HG02759 (cell line): ENCODE measurements at regions not wholly inside any gene's neighbourhood (a gene's known extent, or its start where the extent isn't known, plus 50 kb on each side); places are given as distances from the start of the nearest gene placed in this dataset.
"Not testable (repeated sequence)": the region's sequence is repeated elsewhere in the genome, so short reads cannot be mapped to it uniquely, and the experiment has no call there.

Experiments
- ATAC-seq: cut with Tn5 transposase; IDR thresholded peaks from one replicate; pipeline ENCODE4 v1.9.1; 2021; ENCODE audit warnings: mild to moderate bottlenecking, moderate library complexity; ENCODE audit not compliant: unreplicated experiment

DNA sequence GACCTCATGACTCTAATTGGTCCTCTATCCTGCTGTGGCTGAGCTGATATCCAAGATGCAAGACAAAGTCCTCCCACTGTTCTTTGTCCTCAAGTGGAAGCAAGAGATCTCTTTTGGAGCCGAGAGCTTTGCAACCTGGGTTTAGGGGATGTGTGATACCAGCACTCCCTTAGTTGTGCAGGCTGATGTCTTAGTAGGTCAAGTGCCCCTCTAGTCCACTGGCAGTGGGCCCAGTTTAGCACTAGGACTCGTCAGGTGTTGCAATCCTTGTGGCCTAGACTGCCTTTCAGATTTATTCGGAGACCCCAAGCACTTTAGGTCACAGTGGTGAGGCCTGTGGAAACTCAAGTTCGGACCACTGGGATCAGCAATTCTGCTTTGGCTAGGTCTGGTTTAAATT, 64.0 kb downstream of the GPRASP3 start:
- ATAC-seq: no peak

DNA sequence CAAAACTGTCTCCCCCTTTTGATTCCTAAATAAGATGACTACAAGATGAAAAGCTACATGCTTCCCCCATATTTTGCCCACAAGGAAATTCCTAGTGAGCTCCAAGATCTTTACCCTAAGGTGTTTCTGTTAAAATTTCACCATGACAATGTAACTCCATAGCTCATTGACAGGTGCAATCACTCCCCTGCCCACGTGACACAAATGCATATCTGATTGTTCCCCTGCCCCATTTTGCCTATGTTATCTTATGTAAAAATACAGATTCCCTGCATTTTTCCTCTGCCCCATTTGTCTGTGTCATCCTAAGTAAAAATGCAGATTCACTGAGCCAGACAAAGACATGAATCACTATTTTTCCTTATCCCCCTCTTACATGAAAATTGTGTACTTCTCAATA, 66.7 kb downstream of the GPRASP3 start:
- no peak for ATAC-seq

DNA sequence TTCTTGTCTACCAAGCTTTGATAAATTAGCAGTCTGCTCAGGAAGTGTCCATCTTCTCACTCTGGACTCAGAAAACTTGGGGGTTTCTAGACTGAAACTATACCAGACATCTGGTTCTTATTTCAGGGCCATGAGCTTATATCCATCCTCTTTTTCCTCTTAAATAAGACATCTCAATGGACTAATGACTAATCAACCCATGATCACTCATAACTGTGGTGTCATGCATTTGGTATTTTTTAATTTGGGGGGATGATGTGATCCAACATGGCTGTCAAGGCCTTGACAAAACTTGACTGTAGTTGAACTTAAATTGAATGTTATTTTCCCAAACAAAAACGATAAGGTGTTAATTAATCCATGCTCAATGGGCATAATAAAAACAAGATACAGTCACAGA, 87.8 kb downstream of the GPRASP3 start:
- ATAC-seq: no peak

DNA sequence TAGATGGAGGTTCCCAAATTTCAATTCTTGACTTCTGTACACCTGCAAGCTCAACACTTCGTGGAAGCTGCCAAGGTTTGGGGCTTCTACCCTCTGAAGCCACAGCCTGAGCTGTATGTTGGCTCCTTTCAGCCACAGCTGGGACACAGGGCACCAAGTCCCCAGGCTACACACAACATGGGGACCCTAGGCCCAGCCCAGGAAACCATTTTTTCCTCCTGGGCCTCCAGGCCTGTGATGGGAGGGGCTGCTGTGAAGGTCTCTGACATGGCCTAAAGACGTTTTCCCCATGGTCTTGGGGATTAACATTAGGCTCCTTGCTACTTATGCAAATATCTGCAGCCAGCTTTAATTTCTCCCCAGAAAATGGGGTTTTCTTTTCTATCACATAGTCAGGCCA, 97.7 kb downstream of the GPRASP3 start:
- ATAC-seq: not testable (repeated sequence)

DNA sequence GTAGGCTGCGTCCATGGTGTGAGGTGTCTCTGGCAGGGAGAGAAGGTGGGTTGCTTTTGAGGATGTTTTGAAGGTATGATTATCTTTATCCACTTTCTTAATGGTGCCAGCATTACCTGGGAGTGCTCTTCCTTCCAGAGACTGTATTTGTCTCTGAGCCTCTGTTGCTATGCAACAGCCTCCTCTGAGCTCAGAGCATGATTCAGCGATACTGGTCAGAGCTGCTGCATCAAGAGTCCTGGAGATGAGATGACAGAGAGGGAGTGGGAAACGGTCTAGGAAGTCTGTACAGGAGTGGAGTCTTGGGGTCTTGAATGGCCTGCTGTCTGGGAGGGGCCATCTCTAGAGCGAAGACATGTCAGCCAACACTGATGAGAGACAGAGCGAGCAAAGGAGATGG, 104.4 kb upstream of the RAB40AL start:
- no peak for ATAC-seq

DNA sequence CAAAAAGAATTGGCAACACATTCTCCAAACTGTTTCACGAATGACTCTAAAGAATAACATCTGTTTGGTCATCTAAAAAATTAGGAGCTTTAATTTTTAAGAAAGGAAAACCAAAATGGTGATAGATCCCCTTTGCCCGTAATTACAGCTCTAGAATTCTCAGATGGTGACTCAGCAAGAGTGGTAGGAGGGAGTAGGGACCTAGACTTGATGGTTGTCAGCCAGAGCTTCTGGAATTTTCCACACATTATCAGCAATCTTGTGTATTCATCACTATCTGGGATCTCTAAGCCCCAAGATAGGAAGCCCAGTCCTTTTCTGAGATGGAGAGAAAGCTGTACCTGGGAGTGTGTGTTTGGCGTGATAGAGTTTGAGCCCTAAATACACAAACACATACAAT, 103.9 kb upstream of the RAB40AL start:
- no peak for ATAC-seq

DNA sequence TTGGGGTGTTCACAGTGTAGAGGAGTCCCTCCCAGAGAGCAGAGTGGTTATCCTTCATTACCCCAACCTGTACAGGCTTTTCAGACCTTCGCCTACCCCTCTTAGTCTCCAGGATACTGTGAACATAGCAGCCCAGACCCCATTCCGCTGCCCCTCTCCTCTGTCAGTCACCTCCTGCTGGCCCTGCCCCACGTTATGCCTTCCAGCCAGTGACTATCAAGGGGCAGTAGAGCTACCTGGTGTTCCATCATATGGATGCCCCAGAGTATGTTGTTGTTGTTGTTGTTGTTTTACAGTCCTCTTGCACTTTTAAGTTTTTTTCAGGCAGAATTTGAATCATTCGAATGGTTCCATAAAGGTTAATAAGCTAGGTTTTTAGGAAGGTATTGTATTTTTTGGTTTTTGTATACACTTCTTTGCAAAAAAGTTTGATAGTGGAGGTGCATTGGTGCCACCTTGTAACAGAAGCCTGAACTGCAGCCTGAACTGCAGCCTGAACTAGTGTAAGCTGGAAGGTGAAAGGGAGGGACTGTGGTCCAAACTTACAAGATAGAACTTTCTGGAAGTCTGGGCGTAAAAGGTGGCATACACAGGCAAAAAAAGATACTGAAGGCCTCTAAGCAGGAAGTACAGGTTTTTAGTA, 101.4 kb upstream of the RAB40AL start:
- no peak for ATAC-seq

DNA sequence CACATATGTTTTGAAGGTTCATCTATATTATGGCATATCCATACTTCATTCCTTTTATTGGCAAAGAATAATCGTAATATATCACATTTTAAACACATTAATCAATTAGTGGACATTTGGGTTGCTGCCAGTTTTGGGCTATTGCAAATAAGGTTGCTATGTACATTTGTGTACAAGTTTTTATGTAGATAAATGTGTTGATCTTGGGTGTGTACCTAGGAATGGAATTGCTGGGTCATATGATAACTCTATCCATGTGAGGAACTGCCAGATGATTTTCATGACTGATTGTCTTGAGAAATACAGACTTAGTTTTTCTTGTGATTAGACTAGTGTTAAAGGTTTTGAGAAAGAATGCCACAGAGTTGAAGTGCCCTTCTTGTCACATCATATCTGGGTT, 99.2 kb upstream of the RAB40AL start:
- ATAC-seq: no peak

DNA sequence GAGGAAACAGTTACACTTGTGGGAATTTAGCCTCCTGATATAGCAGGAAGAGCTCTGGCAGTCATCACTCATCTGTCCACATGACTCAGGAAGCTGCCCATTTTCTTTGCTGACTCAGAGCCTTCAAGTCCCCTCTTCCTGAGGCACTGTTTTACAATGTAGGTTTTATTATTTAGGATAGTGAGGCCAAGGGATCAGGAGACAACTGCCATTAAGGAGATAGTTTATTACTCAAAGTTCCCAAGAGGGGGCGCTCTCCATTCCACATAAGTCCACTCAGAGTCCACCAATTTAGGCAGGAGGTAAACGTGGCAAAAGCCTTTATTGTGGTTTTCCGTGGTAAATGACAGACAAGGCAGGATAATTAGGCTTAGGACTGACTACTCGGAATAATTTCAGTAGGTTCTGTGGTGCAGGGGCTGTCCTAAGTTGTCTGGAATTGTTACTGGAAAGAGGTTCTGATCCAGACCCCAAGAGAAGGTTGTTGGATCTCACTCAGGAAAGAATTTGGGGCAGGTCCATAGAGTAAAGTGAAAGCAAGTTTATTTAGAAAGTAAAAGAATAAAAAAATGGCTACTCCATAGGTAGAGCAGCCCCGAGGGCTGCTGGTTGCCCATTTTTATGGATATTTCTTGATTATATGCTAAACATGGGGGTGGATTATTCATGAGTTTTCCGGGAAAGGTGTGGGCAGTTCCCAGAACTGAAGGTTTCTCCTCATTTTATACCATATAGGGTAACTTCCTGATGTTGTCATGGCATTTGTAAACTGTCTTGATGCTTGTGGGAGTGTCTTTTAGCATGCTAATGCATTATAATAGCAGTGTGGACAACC, 96.0 kb upstream of the RAB40AL start:
- ATAC-seq: no peak

DNA sequence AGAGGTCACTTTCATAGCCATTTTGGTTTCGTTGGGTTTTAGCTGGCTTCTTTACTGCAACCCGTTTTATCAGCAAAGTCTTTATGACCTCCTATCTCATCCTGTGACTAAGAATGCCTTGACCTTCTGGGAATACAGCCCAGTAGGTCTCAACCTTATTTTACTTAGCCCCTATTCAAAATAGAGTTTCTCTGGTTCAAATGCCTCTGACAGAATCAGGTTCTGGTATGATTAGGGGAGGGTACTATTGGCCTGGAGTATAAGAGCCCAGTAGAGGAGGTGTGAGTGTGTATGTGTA, 95.4 kb upstream of the RAB40AL start:
- no peak for ATAC-seq

DNA sequence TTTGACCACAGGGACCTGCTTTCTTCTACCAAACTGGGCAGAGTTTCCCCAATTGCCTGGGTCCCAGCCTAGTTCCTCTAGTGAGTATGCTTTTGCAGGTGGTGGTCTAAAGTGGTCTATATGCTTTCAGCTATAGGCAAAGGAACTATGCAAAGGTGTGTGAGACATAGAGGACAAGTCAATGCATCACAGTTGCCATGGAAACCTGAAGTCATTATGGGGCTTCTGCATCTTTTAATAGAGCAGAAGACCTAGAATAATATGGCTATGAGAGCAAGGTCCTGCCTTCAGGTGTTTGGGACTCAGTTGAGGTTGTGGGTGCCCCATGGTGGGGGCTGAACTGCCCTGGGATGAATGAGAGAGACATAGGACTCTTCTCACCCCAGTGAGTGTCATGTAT, 92.1 kb upstream of the RAB40AL start:
- no peak for ATAC-seq

DNA sequence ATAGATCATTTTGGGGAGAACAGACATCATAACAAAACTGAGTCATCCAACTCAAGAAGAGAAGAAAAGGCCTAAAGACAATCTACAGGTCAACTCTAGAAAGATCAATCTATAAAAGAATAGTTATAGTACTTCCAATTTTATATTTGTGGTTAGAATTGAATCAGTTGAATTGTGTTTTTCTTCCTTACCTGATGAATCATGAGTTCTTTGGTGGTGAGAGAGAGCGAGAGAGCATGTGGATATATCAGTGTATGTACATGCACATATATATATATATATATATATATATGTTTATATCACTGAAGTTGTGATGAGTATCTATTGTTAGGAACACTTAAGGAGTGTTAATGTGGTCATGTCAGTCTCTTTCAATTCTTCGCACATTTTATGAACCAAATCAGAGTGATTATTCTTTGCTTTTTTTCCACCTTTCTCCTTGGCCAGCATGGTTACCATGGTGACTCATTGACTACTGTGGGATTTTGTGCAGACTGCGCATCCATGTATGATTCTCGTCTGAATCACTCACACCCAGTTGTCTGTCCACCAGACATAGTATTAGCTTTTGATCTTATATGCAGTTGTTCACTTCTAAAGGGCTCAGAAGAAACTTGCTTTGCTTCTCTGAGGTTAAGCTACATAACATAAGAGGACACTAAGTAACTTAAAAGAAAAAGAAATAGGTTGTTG, 90.4 kb upstream of the RAB40AL start:
- no peak for ATAC-seq

DNA sequence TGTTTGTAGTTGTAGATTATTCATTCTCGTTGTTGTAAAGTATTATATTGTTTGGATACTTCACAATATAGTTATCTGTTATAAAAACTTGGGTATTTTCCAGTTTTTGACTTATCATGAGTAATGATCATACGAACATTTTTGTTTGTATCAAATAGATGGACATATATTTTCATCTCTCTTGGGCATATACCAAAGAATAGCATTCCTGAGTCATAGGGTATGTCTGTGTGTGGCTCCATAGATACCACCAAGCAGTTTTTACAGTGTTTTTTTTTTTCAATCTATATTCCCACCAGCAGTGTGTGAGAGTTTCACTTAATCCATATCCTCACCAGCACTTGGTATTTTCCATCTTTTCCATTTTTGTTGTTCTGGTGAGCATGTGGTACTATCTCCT, 89.7 kb upstream of the RAB40AL start:
- ATAC-seq: no peak

DNA sequence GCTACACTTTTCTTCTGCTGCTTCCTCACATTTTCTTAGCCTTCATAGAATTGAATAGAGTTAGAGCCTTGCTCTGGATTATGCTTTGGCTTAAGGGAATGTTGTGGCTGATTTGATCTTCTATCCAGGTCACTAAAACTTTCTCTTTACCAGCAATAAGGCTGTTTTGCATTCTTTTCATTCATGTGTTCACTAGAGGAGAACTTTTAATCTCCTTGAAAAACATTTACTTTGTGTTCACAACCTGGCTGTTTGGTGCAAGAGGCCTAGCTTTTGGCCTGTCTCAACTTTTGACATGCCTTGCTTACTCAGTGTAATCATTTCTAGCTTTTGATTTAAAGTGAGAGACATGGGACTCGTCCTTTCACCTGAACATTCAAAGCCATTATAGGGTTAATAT, 87.7 kb upstream of the RAB40AL start:
- no peak for ATAC-seq

DNA sequence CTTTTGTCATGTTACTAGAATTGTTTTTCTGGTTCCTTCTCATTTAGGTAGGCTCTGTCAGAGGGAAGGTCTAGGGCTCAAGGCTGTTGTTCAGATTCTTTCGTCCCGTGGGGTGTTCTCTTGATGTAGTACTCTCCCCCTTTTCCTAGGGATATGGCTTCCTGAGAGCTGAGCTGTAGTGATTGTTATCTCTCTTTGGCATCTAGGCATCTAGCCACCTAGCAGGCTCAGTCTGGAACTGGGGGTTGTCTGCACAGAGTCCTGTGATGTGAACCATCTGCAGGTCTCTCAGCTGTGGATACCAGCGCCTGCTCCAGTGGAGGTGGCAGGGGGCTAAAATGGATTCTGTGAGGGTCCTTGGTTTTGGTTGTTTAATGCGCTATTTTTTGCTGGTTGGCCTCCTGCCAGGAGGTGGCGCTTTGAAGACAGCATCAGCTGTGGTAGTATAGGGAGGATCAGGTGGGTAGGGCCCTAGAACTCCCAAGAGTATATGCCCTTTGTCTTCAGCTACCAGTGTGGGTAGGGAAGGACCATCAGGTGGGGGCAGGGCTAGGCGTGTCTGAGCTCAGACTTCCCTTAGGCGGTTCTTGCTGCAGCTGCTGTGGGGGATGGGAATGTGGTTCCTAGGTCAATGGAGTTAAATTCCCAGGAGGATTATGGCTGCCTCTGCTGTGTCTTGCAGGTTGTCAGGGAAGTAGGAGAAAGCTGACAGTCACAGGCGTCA, 78.1 kb upstream of the RAB40AL start:
- ATAC-seq: not testable (repeated sequence)

DNA sequence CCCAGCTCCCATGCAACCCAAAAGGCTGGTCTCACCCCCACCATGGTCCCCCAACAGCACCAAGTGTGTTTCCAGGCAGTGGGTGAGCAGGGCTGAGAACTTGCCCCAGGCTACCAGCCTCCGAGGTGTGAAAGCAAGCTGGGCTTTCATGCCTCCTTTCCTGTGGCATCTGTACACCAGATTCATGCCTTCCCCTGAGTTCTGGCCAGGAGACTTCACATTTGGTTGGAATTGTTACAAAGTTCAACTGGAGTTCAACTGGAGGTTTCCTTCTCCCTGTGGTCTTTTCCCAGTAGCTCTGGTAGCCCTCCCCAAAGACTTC, 77.6 kb upstream of the RAB40AL start:
- ATAC-seq: no peak

DNA sequence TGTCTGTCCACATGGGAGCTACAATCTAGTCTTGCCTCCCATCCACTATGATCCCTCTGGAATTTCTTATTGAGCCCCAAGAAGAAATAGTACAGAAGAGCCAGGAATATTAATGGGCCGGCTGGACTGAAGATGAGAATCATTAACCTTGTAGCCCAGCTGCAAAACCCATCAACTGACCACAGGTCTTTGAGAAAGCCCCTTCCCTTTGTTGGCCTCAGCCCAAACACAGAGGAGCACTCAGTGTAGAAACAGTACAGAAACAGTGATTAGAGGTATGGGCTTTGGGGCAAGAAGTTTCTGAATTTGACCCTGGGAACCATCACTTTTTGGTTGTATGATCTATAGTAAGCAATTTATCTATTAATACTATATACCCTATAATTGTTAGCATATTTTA, 76.8 kb upstream of the RAB40AL start:
- ATAC-seq: no peak

DNA sequence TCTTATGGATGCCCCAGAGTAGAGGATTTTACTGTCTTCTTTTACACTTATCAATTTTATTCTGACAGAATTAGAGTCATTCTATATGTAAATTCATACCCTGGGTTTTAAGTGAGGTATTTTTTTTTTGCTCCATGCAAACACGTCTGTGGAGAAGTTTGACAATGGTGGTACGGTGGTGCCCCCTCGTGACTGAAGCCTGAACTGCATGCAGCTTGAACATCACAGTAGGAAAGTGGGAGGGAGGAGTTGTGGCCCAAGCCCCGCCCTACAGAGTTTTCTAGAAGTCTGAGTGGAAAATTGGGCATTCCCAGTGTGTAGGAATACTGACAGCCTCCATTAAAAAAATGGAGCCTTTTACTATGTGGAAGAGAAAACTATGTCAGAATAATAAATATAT, 73.3 kb upstream of the RAB40AL start:
- ATAC-seq: peak; percentile 91

DNA sequence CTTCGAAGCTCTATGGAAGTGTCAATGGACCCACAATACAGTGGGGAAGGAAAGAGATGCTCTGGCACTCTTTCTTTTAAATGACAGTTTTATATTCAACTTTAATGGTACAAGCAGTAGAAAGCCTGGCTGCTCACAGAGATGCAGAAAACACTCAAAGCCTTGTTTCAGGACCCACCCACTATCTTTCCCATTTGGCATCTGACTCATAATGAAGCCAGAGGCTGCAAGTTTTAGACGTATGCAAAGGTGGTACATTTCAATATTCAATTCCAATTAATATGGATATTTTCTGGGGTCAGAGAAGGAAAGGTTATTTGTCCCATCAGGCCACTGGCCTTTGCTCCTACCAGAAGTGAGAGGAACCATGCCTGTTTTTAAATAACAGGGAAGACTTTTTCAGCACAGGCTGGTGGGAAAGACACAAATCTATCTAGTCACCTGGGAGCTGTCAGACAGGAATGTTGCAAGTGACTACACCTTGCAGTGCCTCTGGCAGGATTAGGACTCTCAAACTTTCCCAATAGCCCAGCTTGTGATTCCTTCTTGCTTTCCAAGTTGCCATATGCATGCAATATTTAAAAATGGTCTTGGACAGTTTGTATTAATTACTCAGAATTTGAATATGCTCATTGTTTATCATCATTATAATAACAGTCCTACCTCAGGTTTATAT, 70.0 kb upstream of the RAB40AL start:
- ATAC-seq: no peak

DNA sequence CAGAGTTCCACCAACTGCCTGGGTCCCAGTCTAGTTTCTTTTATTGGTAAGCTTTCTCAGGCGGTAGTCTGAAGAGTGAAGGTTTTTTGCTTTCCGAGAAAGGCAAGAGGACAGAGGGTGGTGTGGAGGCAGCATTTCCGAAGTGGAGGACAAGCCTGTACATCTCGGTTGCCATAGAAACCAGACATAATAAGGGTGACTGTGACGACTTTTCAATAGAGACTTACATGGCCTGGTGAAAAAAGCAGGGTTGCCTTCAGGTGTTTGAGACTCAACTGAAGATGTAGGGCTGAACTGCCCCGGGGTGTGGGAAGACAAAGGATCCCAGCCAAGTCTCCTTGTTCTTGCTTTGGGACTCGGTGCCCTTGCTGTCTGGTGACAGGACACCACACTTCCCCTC, 53.6 kb upstream of the RAB40AL start:
- ATAC-seq: no peak
